Kidney glomerular epithelial cell (primary cell): ENCODE measurements at regions not wholly inside any gene's neighbourhood (a gene's known extent, or its start where the extent isn't known, plus 50 kb on each side); places are given as distances from the start of the nearest gene placed in this dataset.

Source experiments
- DNase-seq: peaks from one replicate; lab custom pipeline; 2025; lab: John Stamatoyannopoulos, UW

DNA sequence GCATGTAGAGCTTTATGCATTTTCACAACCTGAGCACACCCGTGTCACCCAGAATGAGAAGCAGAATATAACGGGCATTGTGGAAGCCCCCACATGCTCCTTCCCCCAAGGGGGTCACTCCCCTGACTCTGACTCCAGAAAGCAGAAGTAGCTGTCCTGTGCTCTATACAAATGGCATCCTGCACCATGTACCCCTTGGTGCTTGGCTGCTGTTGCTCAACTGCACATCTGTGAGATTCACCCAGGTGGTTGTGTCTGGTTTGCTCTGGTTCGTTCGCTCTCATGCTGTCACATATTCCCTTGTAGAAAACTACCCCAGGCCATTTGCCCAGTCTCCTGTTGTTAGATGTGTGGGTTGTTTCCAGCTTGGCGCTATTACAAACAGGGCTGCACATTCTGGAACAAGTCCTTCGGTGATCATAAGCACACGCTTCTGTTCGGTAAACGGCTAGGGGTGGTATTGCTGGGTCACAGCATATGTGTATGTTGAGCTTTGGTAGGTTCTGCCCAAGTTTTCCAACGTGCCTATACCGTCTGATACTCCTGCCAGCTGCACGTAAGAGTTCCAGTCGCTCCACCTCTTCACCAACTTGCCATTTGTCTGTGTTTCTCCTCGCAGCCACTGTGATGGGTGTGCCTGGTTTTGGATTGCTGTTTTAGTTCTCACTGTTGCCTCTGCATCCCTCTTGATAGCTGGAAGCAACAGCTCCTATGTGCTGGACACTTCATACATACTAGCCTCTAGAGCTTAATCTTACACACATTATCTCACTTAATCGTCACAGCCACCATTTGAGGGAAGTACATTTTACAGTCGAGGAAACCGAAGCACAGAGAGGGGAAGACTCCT lies 65.4 kb upstream of the SLC6A6 start:
- DNase-seq, result no peak

DNA sequence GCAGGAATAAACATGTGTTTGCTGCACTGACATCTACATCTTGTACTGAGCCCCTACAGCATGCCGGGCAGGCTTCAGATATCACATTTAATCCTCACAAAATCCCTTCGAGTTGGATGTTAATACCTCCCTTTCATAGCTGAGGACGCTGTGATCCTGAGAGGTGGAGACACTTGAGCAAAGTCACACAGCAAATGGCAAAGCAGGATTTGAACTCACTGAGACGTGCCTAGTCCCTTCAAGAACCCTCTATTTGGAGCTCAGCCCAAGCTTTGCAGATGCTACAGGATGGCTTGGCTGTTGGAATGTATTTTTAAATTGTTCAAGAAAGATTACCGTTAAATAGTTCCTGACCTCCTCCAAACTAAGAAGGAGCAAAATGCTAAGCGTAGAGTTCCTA lies 64.6 kb upstream of the SLC6A6 start:
- DNase-seq, result no peak

DNA sequence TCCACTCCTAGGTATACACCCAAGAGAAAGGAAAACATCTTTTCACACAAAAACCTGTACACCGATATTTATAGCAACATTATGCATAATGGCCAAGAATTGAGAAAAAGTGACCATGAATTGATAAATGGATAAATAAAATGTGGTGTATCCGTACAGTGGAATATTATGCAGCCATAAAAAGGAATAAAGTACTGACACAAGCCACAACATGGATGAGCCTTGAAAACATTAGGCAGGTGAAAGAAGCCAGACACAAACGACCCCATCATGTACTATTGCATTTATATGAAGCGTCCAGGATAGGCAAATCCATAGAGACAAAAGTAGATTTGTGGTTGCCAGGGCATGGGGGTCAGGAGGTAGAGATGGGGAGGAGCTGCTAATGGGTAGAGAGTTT lies 64.2 kb upstream of the SLC6A6 start:
- no peak for DNase-seq

DNA sequence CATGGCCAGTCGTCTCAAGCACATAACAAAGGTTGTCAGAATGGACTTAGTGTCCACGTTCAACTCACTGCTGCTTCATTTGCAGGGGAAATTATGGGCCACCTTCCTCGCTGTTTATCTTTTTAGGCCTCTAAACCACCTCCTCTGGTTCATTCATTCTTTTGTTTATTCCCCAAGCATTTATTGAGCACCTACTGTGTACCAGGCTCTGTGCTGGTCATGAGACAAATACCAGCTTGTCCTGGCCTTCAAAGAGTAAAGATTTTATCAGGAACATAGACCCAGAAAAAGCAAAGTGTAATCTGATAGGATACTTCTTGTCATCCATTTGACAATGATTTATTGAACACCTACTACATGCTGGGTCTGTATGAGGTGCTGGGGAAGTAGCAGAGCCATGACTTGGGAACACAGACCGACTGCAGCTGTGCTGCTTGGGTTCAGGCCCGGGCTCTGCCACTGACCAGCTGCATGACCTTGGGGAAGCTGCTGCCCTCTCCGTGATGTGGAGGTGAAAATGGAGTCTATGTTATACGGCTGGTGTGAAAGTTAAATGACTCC lies 63.4 kb upstream of the SLC6A6 start:
- no peak for DNase-seq

DNA sequence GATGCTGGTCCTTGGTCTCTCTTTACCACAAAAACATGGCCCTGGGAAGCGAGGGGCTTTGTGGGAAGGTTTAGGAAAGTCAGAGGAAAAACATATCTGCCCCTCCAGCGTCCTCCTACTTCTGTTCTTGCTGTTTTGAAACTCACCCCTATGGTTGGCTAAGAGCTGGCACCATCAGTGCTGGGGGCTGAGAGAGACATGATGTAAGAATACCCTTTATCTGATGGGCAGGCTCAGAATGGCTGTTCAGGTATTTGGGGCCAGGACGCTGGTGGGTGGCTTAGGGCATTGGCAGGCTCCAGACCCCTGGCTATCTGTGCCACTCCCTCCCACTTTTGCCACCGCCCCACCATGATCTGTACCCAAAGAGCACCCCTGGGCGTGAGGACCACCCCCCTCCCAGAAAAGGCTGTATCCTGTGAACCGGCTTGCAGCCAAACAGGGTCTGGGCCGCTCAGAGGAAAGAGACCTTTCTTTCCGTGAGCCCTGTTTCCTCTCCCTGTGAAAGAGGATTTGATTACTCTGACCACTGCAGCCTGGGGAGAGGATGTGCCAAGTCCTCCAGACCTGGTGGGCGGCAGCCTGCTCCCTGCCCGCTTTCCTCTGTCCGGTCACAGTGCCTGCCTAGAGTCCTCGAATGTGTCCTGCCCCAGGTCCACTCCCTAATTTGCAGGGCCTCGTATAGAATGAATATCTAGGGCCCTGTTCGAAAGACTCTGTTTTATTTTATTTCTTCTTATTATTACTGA lies 61.3 kb upstream of the SLC6A6 start:
- no peak for DNase-seq

DNA sequence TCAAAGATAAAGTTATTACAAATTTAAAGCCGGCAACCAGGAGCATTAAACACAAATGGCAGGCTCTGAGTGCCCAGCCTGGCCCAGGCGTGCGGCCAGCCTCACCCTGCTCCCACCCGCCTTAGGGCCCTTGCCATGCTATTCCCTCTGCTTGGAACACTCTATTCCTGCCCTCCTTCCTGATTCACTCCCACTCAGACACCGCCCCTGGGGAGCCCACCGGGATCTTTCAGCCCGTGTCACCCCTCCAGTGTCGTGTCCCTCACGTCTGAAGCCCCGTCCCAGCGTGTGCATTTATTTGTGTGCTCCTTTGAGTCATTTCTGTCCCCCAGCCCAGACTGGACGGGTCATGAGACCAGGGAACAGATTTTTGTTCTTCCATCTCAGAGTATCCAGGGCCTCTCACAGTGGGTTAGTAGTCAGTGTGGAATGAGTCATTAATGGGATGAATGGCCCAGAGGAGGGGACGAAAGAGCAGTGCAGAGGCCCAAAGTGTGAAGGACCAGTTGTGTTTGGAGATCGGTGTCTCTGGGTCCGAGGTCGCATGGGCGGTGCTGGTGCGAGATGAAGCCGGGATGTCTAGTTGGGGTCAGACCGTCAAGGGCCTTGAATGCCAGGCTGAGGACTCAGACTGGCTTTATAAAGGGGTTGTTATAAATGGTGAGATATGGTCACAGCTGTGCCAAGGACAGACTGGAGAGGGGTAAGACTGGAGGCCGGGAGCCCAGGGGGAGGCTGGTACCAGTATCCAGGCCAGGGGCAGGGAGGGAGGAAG lies 58.9 kb upstream of the SLC6A6 start:
- no peak for DNase-seq

DNA sequence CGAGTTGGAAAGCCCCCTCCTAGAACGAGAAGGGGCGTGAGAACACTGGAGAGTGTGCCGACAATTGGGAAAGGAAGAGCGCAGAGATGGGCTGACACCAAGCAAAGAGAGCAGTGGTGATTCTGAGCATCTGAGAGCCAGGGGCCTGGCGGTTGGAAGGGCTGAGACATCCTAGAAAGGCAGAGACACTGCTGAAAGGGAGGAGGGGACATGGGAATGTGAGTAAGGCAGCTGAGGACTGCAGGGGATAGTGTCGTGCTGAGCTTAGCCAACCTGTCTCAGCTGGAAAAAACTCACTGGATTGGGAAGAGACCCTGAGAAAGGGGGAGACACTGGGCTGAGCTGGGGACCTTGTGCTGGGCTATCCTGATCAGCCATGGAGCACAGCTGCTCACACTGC lies 58.1 kb upstream of the SLC6A6 start:
- no peak for DNase-seq

DNA sequence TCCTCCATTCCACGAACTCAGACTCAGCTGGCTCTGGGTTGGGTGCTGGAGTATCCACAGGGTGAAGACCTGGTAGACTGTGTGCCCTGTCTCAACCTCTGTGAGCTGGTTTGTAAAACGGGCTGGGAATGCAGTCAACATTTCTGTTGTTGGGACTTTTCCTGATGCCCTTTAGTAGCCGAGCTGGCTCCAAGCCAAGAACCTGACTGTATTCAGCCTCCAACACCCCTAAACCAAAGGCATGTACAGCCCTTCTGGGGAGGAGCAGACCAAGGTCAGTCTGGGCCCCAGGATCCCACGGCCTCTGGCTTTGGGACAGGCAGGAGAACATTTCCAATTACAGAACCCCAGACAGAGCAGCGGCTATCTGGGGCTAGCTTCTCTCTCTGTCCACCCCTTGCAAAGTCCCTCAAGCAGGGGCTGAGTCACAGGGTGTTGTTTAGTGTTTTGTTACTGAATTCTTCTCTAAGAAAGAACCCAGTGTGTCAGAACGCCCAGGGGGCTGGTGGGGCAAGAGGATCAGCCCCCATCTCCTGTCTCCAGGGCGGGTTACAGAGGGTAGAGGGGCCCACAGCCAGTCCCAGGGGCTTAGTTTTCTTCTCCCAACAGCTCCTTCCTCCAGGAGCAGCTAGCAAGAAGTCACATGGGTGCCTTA lies 56.8 kb upstream of the SLC6A6 start:
- no peak for DNase-seq

DNA sequence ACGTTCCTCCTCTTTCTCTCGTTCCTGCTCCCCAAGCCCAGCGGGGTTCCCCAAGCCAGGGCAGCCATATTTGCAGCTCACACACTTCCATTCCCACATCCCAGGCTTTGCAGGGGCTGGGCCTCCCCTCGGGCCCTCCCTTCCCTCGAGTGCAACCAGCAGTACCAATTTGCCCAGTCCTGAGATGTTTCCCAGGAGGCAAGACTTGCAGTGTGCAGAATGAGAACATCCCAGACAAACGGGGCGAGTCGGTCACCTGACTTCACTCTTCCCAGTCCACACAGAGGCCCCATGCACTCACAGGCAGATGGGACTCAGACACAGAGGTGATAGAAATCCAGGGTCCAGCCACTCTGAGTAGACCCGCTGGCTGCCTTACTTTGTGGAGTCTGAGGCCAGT lies 56.2 kb upstream of the SLC6A6 start:
- no peak for DNase-seq

DNA sequence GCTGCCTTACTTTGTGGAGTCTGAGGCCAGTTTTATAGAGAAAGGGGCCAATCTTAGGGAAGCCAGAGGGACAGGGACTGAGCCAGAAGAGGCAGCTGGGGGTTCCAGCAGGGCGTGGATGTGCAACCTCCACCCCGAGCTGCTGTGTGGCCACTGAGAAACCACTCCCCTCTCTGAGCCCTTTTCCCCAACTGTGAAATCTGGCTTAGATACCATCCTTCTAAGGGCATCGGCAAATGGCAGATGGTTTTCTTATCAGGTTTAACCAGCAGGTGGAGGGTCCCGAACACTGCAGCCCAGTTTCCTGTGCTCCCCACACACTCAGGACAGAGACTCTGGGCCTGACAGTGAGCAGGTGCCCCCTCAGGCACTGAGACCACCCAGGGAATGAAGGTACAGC lies 55.8 kb upstream of the SLC6A6 start:
- DNase-seq, result no peak

DNA sequence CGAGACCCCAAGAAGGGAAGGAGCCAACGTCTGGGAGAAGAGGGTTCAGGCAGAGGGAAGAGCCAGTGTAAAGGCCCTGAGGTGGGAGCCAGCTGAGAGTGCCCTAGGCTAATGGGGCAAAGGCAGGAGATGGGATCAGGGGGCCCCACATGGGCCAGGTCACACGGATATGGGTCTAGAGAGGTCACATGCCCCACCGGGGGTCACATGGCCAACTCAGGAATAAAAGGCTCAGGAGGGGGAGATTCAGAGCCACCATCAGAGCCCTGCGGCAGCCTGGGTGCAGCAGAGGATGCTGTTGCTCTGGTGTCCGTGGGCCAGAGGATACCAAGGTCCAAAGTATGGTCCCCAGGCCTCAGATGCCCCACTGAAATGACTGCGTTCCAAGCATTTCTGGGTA lies 55.3 kb upstream of the SLC6A6 start:
- DNase-seq, result no peak

DNA sequence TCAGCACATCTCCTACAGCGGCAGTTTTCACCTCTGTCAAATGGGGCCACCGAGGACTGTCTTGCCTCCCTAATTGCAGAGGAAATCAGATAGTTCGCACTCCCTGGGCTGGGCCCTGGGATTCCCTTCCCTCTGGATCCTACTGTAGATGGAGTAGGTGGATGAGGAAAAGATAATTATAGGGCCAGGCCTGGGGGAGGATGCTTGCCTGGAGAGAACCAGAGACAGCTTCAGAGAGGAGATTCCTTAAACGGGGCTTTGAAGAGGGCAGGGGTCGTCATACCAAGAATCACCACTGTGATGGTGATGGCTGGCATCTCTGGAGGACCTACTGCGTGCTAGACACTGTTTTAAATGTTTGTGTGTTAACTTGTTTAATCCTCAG lies 50.8 kb upstream of the SLC6A6 start:
- DNase-seq, result no peak

DNA sequence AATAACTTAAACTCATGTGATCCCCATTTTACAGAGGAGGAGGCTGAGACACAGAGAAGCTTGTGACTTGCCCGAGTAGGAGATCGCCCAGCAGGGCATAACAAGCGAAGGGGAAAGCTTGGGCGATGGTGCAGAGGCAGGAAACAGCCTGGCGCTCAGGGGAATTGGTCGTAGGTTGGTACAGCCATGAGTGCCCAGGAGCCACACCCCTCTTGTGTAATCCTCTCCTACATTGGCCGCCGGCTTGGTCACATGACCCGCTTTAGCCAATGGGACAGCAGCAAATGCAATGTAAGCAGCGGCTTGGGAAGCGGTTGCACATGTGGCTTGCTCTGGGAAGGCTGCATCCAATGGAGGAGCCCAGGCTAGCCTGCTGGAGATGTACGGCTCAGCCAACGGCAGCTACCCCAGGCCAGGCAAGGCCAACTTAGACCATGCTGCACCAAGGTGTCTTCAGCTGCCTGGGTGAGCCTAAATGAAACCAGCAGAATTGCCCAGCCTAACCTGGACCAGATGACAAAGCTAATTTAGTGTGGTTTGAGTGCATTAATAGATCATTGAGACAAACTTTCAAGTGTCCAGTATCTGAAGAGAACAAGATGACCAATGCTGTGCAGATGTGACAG lies 50.3 kb upstream of the SLC6A6 start:
- no peak for DNase-seq
